Fibroblast of villous mesenchyme (primary cell): ENCODE measurements at regions not wholly inside any gene's neighbourhood (a gene's known extent, or its start where the extent isn't known, plus 50 kb on each side); places are given as distances from the start of the nearest gene placed in this dataset.
A peak's percentile ranks its signal among the peaks of the same experiment; 100 is the strongest.

Experiments
- DNase-seq: peaks from one replicate; pipeline ENCODE4 v3.0.0-alpha.2; 2010; ENCODE audit warnings: low read depth
- H3K4me3 ChIP-seq: 2 replicates; pipeline ENCODE4 v1.5.1; 2011; ENCODE audit warnings: low read depth, mild to moderate bottlenecking, low read length
- TF ChIP-seq, protein P1 (sequence below): IDR thresholded peaks from 2 replicates; pipeline ENCODE4 v1.5.1; 2012; ENCODE audit warnings: low read depth, mild to moderate bottlenecking, low read length; ENCODE audit not compliant: insufficient read depth

GRCh38 chr22:22425356-22425755, 83.2 kb downstream of the ZNF280B start:
- no peak for DNase-seq
- no peak overlapping the region for H3K4me3 ChIP-seq
- TF ChIP-seq, protein P1, sequence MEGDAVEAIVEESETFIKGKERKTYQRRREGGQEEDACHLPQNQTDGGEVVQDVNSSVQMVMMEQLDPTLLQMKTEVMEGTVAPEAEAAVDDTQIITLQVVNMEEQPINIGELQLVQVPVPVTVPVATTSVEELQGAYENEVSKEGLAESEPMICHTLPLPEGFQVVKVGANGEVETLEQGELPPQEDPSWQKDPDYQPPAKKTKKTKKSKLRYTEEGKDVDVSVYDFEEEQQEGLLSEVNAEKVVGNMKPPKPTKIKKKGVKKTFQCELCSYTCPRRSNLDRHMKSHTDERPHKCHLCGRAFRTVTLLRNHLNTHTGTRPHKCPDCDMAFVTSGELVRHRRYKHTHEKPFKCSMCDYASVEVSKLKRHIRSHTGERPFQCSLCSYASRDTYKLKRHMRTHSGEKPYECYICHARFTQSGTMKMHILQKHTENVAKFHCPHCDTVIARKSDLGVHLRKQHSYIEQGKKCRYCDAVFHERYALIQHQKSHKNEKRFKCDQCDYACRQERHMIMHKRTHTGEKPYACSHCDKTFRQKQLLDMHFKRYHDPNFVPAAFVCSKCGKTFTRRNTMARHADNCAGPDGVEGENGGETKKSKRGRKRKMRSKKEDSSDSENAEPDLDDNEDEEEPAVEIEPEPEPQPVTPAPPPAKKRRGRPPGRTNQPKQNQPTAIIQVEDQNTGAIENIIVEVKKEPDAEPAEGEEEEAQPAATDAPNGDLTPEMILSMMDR = no peak

DNA sequence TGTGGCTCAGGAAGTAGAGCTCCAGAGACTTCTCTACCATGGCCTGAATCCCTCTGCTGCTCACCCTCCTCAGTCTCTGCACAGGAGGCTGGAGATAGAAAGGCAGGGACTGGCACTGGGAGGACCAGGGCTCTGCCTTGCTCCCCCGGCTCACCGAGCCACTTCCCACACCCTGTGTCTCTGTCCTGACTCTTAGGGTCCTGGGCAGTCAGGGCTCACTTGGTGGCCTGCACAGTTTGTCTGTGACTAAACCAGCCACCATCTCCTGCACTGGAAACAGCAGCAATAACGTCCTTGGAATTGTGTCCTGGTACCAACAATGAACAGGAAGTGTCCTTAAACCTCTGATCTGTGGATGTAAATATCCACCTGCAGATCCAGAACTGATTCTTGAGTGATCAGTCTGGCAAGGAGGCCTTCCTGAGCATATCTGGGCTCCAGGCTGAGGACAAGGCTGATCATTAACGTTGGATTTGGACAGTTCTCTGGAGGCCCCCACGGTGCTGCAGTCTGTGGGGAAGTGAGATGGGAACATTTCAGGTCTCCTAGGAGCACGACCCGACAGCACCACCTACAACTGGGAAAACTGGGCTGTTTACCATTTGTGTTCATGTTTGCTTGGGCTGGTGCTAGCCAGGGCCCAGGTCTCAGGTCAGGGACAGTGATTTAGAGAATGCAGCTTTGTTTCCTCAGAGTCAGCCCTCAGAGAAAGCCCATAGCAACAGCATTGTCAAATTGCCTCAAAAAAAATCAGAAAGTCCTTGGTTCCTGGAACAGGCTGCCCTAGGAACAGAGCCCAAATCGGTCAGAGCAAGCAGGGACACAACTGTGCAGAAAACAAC, 82.5 kb downstream of the ZNF280B start:
- TF ChIP-seq, protein P1 = no peak
- H3K4me3 ChIP-seq = no peak overlapping the region
- DNase-seq = no peak

DNA sequence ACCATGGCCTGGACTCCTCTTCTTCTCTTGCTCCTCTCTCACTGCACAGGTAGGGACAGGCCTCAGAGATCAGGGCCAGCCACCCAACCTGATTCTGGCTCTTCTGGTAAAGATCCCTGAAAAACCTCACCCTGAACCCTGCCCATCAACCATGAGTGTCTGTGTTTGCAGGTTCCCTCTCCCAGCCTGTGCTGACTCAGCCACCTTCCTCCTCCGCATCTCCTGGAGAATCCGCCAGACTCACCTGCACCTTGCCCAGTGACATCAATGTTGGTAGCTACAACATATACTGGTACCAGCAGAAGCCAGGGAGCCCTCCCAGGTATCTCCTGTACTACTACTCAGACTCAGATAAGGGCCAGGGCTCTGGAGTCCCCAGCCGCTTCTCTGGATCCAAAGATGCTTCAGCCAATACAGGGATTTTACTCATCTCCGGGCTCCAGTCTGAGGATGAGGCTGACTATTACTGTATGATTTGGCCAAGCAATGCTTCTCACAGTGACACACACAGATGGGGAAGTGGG, 80.9 kb downstream of the ZNF280B start:
- DNase-seq = no peak
- TF ChIP-seq, protein P1 = no peak
- H3K4me3 ChIP-seq = no peak overlapping the region

DNA sequence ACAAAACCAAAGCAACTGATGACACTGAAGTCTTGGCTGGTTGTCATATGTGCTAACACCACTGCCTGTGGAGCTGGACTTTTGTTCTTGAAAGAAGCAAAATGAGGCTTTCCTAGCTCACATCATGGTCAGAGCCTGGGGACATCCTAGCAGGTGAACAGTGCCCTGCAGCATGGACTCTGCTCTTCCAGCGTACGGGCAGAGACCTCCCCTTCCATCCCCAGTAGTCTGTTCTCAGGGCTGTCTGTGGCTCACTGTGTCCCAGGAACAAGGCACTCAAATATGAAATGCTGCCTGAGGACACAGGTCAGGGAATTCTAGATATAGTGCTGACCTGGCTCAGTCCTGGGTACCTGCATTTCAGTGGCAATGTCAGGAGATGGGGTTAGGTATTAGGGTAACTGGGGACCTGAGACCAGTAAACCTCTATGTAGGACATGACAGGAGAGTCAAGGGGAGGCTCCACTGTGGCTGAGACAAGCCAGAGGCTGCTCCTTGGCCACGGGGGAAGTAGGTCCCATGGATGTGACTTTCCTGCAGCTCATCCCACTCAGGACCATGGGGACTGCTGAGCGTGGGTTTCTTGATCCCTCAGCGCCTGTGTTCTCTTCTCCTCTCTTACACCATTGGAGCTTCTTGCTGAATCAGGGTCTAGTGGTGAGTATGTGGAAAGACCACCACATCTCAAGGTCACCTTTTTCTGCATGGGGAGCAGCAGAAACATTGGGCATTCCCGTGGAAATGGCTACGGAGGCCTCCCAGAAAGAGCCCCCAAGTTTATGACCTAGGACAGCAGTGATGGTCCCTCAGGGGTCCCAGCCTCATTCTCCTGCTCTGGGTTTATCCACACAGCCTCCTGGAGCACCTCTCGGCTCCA, 80.1 kb downstream of the ZNF280B start:
- no peak overlapping the region for H3K4me3 ChIP-seq
- TF ChIP-seq, protein P1 = no peak
- DNase-seq = no peak

DNA sequence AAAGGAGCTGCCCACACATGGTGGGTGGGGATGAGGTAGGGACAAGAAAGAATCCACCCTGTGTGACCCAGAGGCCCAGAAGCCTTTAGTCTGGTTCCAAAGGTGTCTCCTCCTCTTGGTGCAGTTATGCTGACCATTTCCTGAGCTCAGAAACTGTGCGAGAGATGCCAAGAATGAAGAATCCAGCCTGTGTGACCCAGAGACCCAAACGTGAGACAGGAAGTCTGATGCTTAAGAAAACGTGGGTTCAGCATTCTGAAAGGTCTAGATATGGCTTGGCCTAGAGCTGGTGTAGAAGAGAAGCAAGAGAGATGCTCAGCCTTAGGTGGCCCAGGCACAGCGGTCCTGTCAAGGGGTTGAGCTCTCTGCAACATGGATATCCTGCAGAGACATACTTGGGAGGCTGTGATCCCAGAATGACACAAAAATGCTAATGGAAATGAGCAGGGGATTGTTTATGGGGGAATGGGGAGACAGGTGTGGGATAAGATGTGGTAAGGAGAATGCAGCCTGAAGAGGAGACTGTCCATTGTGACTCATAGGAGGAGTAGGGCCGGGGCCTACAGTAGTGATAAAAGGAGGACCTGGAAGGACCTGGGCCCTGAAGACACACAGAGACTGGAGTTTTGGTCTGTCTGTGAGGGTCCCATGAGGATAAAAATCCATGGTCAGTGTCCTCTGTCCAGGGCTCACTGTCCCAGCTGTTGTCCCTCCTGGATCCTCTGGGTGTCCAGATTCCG, 79.0 kb downstream of the ZNF280B start:
- DNase-seq = no peak
- TF ChIP-seq, protein P1 = no peak
- H3K4me3 ChIP-seq = no peak overlapping the region

GRCh38 chr22:22430111-22430820, 78.3 kb downstream of the ZNF280B start:
- DNase-seq = peak; percentile 27
- H3K4me3 ChIP-seq = no peak overlapping the region
- TF ChIP-seq, protein P1 = no peak
